ENCODE measurements at regions not wholly inside any gene's neighbourhood (a gene's known extent, or its start where the extent isn't known, plus 50 kb on each side); places are given as distances from the start of the nearest gene placed in this dataset.

DNA sequence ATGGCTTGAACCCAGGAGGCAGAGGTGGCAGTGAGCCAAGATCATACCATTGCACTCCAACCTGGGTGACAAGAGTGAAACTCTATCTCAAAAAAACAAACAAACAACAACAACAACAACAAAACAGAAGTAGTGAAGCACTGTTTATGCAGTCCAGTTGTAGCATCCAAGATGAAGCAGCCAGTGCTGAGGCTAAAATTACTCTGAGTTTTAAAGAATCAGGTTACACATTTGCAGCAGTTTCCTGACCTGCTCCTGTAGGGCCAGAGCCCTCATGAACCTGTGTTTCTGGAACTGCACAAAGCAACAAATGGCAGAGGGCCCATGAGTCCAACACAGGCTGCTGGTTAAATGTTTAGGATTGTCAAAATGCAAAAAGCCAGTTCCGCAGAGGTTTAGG is 499.5 kb upstream of the PSMD7 start:
- TF ChIP-seq, protein P1, sequence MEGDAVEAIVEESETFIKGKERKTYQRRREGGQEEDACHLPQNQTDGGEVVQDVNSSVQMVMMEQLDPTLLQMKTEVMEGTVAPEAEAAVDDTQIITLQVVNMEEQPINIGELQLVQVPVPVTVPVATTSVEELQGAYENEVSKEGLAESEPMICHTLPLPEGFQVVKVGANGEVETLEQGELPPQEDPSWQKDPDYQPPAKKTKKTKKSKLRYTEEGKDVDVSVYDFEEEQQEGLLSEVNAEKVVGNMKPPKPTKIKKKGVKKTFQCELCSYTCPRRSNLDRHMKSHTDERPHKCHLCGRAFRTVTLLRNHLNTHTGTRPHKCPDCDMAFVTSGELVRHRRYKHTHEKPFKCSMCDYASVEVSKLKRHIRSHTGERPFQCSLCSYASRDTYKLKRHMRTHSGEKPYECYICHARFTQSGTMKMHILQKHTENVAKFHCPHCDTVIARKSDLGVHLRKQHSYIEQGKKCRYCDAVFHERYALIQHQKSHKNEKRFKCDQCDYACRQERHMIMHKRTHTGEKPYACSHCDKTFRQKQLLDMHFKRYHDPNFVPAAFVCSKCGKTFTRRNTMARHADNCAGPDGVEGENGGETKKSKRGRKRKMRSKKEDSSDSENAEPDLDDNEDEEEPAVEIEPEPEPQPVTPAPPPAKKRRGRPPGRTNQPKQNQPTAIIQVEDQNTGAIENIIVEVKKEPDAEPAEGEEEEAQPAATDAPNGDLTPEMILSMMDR (conservative IDR thresholded peaks at IDR 0.05 in 1 of 2, IDR thresholded peaks at IDR 0.05 in 1 of 2; ENCODE audit: extremely low read depth in 1 of 2, insufficient read depth in 1 of 2, low read depth in 1 of 2, low read length in 2 of 2), result no peak
- no peak for TF ChIP-seq EZH2 (IDR thresholded peaks at IDR 0.05; ENCODE audit: borderline replicate concordance, low read length)

Measured in mammary epithelial cell (primary cell).